ENCODE measurements at regions not wholly inside any gene's neighbourhood (a gene's known extent, or its start where the extent isn't known, plus 50 kb on each side); places are given as distances from the start of the nearest gene placed in this dataset.

DNA sequence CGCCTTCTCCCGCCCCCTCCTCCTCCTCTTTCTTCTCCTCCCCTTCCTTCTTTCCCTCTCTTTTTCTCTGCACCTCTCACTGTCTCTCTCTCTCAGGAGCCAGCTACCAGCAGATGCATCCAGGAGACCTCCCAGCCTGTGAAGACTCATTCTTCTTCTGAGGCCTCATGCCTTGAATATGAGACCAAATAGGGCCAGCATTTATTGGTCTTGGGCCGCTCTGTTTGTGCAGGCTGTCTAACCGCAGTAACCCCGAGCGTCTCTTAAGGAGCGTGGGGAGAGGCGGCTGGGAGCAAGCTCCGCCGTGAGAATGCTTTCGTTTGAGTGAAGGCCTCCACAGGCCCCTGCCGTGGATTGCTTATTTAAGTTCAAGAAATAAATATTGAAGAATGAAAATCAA, 167.0 kb downstream of the NUFIP1 start:
- no peak overlapping the region for H3K27ac ChIP-seq (ENCODE audit: low read length)
- H3K9me2 ChIP-seq (replicated peaks; ENCODE audit: insufficient read depth, low read length), result no peaks in the 10 kb centered on the region
- DNase-seq, result no peak
- H2AFZ ChIP-seq (ENCODE audit: low read length), result no peak overlapping the region
- TF ChIP-seq, protein P1, sequence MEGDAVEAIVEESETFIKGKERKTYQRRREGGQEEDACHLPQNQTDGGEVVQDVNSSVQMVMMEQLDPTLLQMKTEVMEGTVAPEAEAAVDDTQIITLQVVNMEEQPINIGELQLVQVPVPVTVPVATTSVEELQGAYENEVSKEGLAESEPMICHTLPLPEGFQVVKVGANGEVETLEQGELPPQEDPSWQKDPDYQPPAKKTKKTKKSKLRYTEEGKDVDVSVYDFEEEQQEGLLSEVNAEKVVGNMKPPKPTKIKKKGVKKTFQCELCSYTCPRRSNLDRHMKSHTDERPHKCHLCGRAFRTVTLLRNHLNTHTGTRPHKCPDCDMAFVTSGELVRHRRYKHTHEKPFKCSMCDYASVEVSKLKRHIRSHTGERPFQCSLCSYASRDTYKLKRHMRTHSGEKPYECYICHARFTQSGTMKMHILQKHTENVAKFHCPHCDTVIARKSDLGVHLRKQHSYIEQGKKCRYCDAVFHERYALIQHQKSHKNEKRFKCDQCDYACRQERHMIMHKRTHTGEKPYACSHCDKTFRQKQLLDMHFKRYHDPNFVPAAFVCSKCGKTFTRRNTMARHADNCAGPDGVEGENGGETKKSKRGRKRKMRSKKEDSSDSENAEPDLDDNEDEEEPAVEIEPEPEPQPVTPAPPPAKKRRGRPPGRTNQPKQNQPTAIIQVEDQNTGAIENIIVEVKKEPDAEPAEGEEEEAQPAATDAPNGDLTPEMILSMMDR (IDR thresholded peaks at IDR 0.05; ENCODE audit: low read length), result no peak
- TF ChIP-seq EZH2phosphoT487 (IDR thresholded peaks at IDR 0.05; ENCODE audit: low read length) (no peak), EZH2 (optimal IDR thresholded peaks at IDR 0.05; ENCODE audit: low read depth, low read length) (no peak)
- no peaks in the 10 kb centered on the region for H3K79me2 ChIP-seq (ENCODE audit: low read length)
- H4K20me1 ChIP-seq (ENCODE audit: insufficient read depth, low read length), result no peaks in the 10 kb centered on the region
- H3F3A ChIP-seq (ENCODE audit: insufficient read depth, low read length), result no peaks in the 10 kb centered on the region
- H3K4me1 ChIP-seq (ENCODE audit: low read length), result no peaks in the 10 kb centered on the region
- H3K4me2 ChIP-seq (ENCODE audit: low read depth, low read length), result no peak overlapping the region
- no peak overlapping the region for H3K9ac ChIP-seq (ENCODE audit: low read length)
- H3K4me3 ChIP-seq (ENCODE audit: low read length), result no peak overlapping the region
- H3K9me3 ChIP-seq (replicated peaks; ENCODE audit: insufficient read depth, low read length), result no peaks in the 10 kb centered on the region
- no peaks in the 10 kb centered on the region for H3K36me3 ChIP-seq (replicated peaks; ENCODE audit: insufficient read depth, low read length)
- H3K27me3 ChIP-seq (replicated peaks; ENCODE audit: insufficient read depth, low read length), result no peaks in the 10 kb centered on the region

DNA sequence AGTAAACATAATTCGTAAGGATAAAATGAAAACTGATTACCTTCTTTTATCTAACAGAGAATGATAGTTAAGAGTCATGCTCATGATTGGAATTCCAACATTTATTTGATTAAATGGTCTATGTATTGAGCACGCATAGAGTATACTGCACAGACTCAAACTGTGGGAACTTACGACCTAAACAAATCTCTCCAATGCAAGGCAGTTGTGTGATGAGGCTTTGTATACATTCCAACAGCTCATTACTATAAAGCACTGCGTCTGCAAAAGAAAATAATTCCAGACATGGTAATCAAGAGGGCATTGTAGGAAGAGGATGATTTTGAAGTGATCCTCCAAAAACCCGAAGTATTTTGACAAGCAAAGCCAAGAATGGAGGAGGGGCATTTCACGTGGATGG, 169.5 kb downstream of the NUFIP1 start:
- Histone ChIP-seq H3F3A (ENCODE audit: insufficient read depth, low read length) (no peaks in the 10 kb centered on the region), H2AFZ (ENCODE audit: low read length) (no peak overlapping the region), H3K27me3 (replicated peaks; ENCODE audit: insufficient read depth, low read length) (no peaks in the 10 kb centered on the region), H3K27ac (ENCODE audit: low read length) (no peak overlapping the region), H3K9me2 (replicated peaks; ENCODE audit: insufficient read depth, low read length) (no peaks in the 10 kb centered on the region), H3K4me3 (ENCODE audit: low read length) (no peak overlapping the region), H3K4me2 (ENCODE audit: low read depth, low read length) (no peak overlapping the region), H4K20me1 (ENCODE audit: insufficient read depth, low read length) (no peaks in the 10 kb centered on the region), H3K4me1 (ENCODE audit: low read length) (no peaks in the 10 kb centered on the region), H3K9me3 (replicated peaks; ENCODE audit: insufficient read depth, low read length) (no peaks in the 10 kb centered on the region), H3K36me3 (replicated peaks; ENCODE audit: insufficient read depth, low read length) (no peaks in the 10 kb centered on the region), H3K79me2 (ENCODE audit: low read length) (no peaks in the 10 kb centered on the region), H3K9ac (ENCODE audit: low read length) (no peak overlapping the region)
- DNase-seq, result no peak
- TF ChIP-seq, protein P1 (IDR thresholded peaks at IDR 0.05; ENCODE audit: low read length), result no peak
- TF ChIP-seq EZH2phosphoT487 (IDR thresholded peaks at IDR 0.05; ENCODE audit: low read length), result no peak
- TF ChIP-seq EZH2 (optimal IDR thresholded peaks at IDR 0.05; ENCODE audit: low read depth, low read length), result no peak

DNA sequence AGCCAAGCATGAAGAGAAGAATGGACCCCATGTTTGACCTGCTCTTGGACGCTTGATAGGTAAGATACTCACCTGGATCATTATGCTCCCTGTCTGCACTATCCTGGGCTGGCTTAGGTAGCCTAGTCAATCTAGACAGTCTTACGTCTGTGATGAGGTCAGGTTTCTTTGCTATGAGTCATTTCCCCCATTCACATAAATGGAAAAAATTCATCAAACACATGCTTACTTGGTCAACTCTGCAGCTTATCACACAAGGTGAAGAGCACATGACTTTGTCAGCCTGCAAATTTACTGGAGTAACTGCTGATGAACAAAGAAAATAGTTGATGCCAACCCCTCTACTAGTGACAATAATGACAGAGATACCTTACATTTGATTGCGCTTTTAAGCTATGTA, 170.0 kb downstream of the NUFIP1 start:
- H3K9me3 ChIP-seq (replicated peaks; ENCODE audit: insufficient read depth, low read length), result no peaks in the 10 kb centered on the region
- H3K4me3 ChIP-seq (ENCODE audit: low read length), result no peak overlapping the region
- no peak for DNase-seq
- H3F3A ChIP-seq (ENCODE audit: insufficient read depth, low read length), result no peaks in the 10 kb centered on the region
- H3K9ac ChIP-seq (ENCODE audit: low read length), result no peak overlapping the region
- H3K27ac ChIP-seq (ENCODE audit: low read length), result no peak overlapping the region
- no peaks in the 10 kb centered on the region for H4K20me1 ChIP-seq (ENCODE audit: insufficient read depth, low read length)
- H2AFZ ChIP-seq (ENCODE audit: low read length), result no peak overlapping the region
- H3K9me2 ChIP-seq (replicated peaks; ENCODE audit: insufficient read depth, low read length), result no peaks in the 10 kb centered on the region
- no peaks in the 10 kb centered on the region for H3K79me2 ChIP-seq (ENCODE audit: low read length)
- TF ChIP-seq, protein P1 (IDR thresholded peaks at IDR 0.05; ENCODE audit: low read length), result no peak
- no peak for TF ChIP-seq EZH2 (optimal IDR thresholded peaks at IDR 0.05; ENCODE audit: low read depth, low read length)
- no peak for TF ChIP-seq EZH2phosphoT487 (IDR thresholded peaks at IDR 0.05; ENCODE audit: low read length)
- no peak overlapping the region for H3K4me2 ChIP-seq (ENCODE audit: low read depth, low read length)
- H3K36me3 ChIP-seq (replicated peaks; ENCODE audit: insufficient read depth, low read length), result no peaks in the 10 kb centered on the region
- no peaks in the 10 kb centered on the region for H3K4me1 ChIP-seq (ENCODE audit: low read length)
- H3K27me3 ChIP-seq (replicated peaks; ENCODE audit: insufficient read depth, low read length), result no peaks in the 10 kb centered on the region
